Peyer's patch (tissue), 4 donors: ENCODE measurements at regions not wholly inside any gene's neighbourhood (a gene's known extent, or its start where the extent isn't known, plus 50 kb on each side); places are given as distances from the start of the nearest gene placed in this dataset.

Experiments used
- CTCF ChIP-seq, 6 experiments: fragments of 450-650 bp in 4 of 6; fragments of 200-600 bp in 2 of 6; sonication (generic) in 1 of 6; IDR thresholded peaks; one replicate each; pipeline ENCODE4 v1.5.1; 2017 to 2019; ENCODE audit warnings: antibody characterized with exemption in 6 of 6, mild to moderate bottlenecking in 3 of 6, moderate library complexity in 1 of 6
- POLR2A ChIP-seq, 2 donors: fragments of 450-650 bp; IDR thresholded peaks; one replicate each; pipeline ENCODE4 v1.5.1; 2017; ENCODE audit warnings: antibody characterized with exemption in 2 of 2, mild to moderate bottlenecking in 2 of 2, moderate library complexity in 2 of 2

- TF ChIP-seq CTCF (IDR thresholded peaks at IDR 0.05) (no peak), POLR2A (IDR thresholded peaks at IDR 0.05) (no peak)
These were observed 208.5 kb downstream of the TSHZ3 start for GRCh38 chr19:31140717-31141116.
